A549 (cell line): ENCODE measurements at regions not wholly inside any gene's neighbourhood (a gene's known extent, or its start where the extent isn't known, plus 50 kb on each side); places are given as distances from the start of the nearest gene placed in this dataset.
A peak's percentile ranks its signal among the peaks of the same experiment; 100 is the strongest.
"Not testable (repeated sequence)": the region's sequence is repeated elsewhere in the genome, so short reads cannot be mapped to it uniquely, and the experiment has no call there.

ENCODE experiments used
- ATAC-seq, 2 experiments: fragments of 200-7000 bp in 1 of 2; fragments of >200 bp in 1 of 2; cut with Nextera tagmentation in 1 of 2; cut with Tn5 transposase in 1 of 2; 3 replicates each; pipeline versions ENCODE4 v1.8.0 to v1.9.1; 2018 to 2020; ENCODE audit warnings: mild to moderate bottlenecking in 1 of 2, moderate library complexity in 1 of 2
- CTCF ChIA-PET: fragments of 300-600 bp; sonication (Branson Sonifier 250); formaldehyde crosslinking; extraction: SDS; loops from one replicate; lab custom pipeline; 2021; ENCODE audit warnings: antibody characterized with exemption, inconsistent platforms; lab: Yijun Ruan, JAX
- POLR2A ChIA-PET: fragments of 350-600 bp; formaldehyde crosslinking; extraction: SDS; loops from one replicate; lab custom pipeline; 2021; ENCODE audit warnings: antibody characterized with exemption, inconsistent platforms; lab: Yijun Ruan, JAX
- DNase-seq, 2 experiments: peaks; one replicate each; pipeline versions ENCODE4 v3.0.0 to v3.0.0-alpha.2; 2011 to 2016; ENCODE audit warnings: low read depth in 1 of 2, low spot score in 1 of 2
- FAIRE-seq: peaks from 2 replicates; lab custom pipeline; 2011; peaks lifted over from hg19 to GRCh38; lab: Jason Lieb, UNC
- H3K27ac ChIP-seq, 2 experiments: fragments of >200 bp; sonication (Bioruptor Twin); formaldehyde crosslinking; 3 replicates each; pipeline ENCODE4 v1.5.1; 2016 to 2017
- H3K4me1 ChIP-seq: fragments of >200 bp; sonication (Bioruptor Twin); formaldehyde crosslinking; 3 replicates; pipeline ENCODE4 v1.6.1; 2016
- H3K4me2 ChIP-seq: fragments of >200 bp; sonication (Bioruptor Twin); formaldehyde crosslinking; 3 replicates; pipeline ENCODE4 v1.6.1; 2016
- H3K4me3 ChIP-seq: fragments of >200 bp; sonication (Bioruptor Twin); formaldehyde crosslinking; 3 replicates; pipeline ENCODE4 v1.5.1; 2016
- H3K9me3 ChIP-seq: fragments of >200 bp; sonication (Bioruptor Twin); formaldehyde crosslinking; 3 replicates; pipeline ENCODE4 v1.6.1; 2016
- BHLHE40 ChIP-seq: IDR thresholded peaks from 2 replicates; pipeline ENCODE4 v1.6.1; 2012; ENCODE audit warnings: low read depth, low read length, inconsistent platforms
- CBX8 ChIP-seq: fragments of 200-600 bp; sonication (generic); IDR thresholded peaks from 2 replicates; pipeline ENCODE4 v1.6.1; 2016
- EHF ChIP-seq: fragments of 250-450 bp; sonication (Bioruptor Pico); IDR thresholded peaks from 2 replicates; pipeline ENCODE4 v1.5.0; 2020; ENCODE audit warnings: mild to moderate bottlenecking
- EP300 ChIP-seq, 2 experiments: fragments of >200 bp; sonication (Bioruptor Twin); formaldehyde crosslinking; IDR thresholded peaks; 2 replicates in 1 of 2; 3 replicates in 1 of 2; pipeline ENCODE4 v1.6.1; 2016 to 2017
- FOSB ChIP-seq: fragments of 250-450 bp; sonication (Bioruptor Pico); IDR thresholded peaks from 2 replicates; pipeline ENCODE4 v1.5.0; 2020; ENCODE audit warnings: mild to moderate bottlenecking, moderate library complexity
- GATA3 ChIP-seq: IDR thresholded peaks from 2 replicates; pipeline ENCODE4 v1.6.1; 2012; ENCODE audit warnings: borderline replicate concordance
- HOXB13 ChIP-seq: fragments of 250-450 bp; sonication (Bioruptor Pico); IDR thresholded peaks from 2 replicates; pipeline ENCODE4 v1.5.0; 2020; ENCODE audit warnings: low read depth, mild to moderate bottlenecking, moderate library complexity
- JUNB ChIP-seq: fragments of >200 bp; sonication (Bioruptor Twin); formaldehyde crosslinking; IDR thresholded peaks from 2 replicates; pipeline ENCODE4 v1.6.1; 2016
- KDM1A ChIP-seq: fragments of 200-600 bp; sonication (generic); IDR thresholded peaks from 2 replicates; pipeline ENCODE4 v1.6.1; 2016; ENCODE audit warnings: low read depth, mild to moderate bottlenecking
- MAZ ChIP-seq: fragments of 150-350 bp; IDR thresholded peaks from 2 replicates; pipeline ENCODE4 v1.6.1; 2014; ENCODE audit warnings: antibody characterized with exemption, low read depth, low read length, borderline replicate concordance
- MYC ChIP-seq: IDR thresholded peaks from 2 replicates; pipeline ENCODE4 v1.6.1; 2012; ENCODE audit warnings: mild to moderate bottlenecking, inconsistent platforms, low read length, improper control_type of control experiment, borderline replicate concordance
- POLR2A ChIP-seq: IDR thresholded peaks from 2 replicates; pipeline ENCODE4 v1.6.1; 2012; ENCODE audit warnings: mild to moderate bottlenecking, low read length
- RFX5 ChIP-seq: fragments of 450-650 bp; IDR thresholded peaks from 2 replicates; pipeline ENCODE4 v1.7.1; 2014; ENCODE audit warnings: antibody characterized with exemption, mild to moderate bottlenecking, moderate library complexity
- ZC3H11A ChIP-seq: fragments of 450-650 bp; IDR thresholded peaks from 2 replicates; pipeline ENCODE4 v1.6.1; 2014; ENCODE audit warnings: antibody characterized with exemption, mild to moderate bottlenecking
- ZFP36 ChIP-seq: fragments of 450-650 bp; IDR thresholded peaks from 2 replicates; pipeline ENCODE4 v1.6.1; 2014; ENCODE audit warnings: borderline replicate concordance; ENCODE audit not compliant: partially characterized antibody
- ZNF302 ChIP-seq: fragments of 250-450 bp; sonication (Bioruptor Pico); IDR thresholded peaks from 2 replicates; pipeline ENCODE4 v1.9.0; 2021; ENCODE audit warnings: inconsistent platforms, mild to moderate bottlenecking, moderate library complexity
- ZSCAN20 ChIP-seq: fragments of 250-450 bp; sonication (Bioruptor Pico); IDR thresholded peaks from 2 replicates; pipeline ENCODE4 v1.8.0; 2022; ENCODE audit warnings: mild to moderate bottlenecking, moderate library complexity
- WGBS: methylation state at CpG from one replicate; pipeline ENCODE4 v1.1.6; 2017; ENCODE audit errors: missing lambda C conversion rate; 5-methylcytosine and 5-hydroxymethylcytosine counted together
- TF ChIP-seq, protein P1 (sequence below): fragments of >200 bp; sonication (Bioruptor Twin); formaldehyde crosslinking; IDR thresholded peaks from 3 replicates; pipeline ENCODE4 v1.5.1; 2016
- TF ChIP-seq, protein P2 (sequence below): IDR thresholded peaks from 2 replicates; pipeline ENCODE4 v1.6.1; 2012

DNA sequence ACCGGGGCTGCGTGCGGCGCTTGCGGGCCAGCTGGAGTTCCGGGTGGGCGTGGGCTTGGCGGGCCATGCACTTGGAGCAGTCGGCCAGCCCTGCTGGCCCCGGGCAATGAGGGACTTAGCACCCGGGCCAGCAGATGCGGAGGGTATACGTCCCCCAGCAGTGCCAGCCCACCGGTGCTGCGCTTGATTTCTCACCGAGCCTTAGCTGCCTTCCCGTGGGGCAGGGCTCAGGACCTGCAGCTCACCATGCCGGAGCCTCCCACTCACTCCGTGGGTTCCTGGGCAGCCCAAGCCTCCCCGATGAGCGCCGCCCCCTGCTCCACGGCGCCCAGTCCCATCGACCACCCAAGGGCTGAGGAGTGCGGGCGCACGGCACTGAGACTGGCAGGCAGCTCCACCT is 51.4 kb upstream of the INPP4B start:
- FAIRE-seq, CTCF ChIA-PET, H3K27ac ChIP-seq, ATAC-seq, DNase-seq, H3K9me3 ChIP-seq, POLR2A ChIA-PET, H3K4me3 ChIP-seq, H3K4me1 ChIP-seq, H3K4me2 ChIP-seq: not testable (repeated sequence)
- WGBS, result 78% methylated on average over 8 of the region's 28 CpGs

DNA sequence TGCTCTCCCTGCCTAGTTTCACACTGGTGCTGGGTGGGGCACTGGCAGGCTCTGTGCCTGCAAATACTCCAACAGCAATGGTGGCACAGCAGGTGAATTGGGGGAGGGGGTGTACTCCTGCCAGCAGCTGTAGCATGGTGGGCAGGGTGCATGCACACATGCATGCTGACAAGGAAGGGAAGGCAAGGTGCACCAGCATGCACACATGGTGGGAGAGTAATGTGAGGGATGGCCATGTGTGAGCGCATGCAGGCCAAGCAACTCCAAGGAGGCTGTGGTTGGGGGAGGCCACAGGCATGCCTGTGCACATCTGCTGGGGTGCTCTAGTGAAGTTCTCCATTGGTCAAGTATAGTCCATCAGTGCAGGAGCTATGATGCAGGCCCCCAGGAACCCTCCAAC is 54.5 kb upstream of the INPP4B start:
- 100% methylated on average over 1 of the region's 1 CpG for WGBS
- ATAC-seq, result no peak
- H3K4me3 ChIP-seq, result no peak overlapping the region
- POLR2A ChIA-PET, result no interaction called here
- TF ChIP-seq FOSB (CRISPR knock-in tag) (no peak), ZC3H11A (no peak), MYC (no peak), GATA3 (no peak)
- TF ChIP-seq, all 56 proteins: peak for 0
- DNase-seq (no peak), FAIRE-seq (no peak)
- no peaks in the 10 kb centered on the region for H3K4me1 ChIP-seq
- H3K4me2 ChIP-seq, result no peak overlapping the region
- CTCF ChIA-PET, result no interaction called here
- H3K9me3 ChIP-seq, result peaks cover 5% of the 10 kb centered on the region; the same call in 2 of the 3 replicates
- no peak overlapping the region for H3K27ac ChIP-seq

DNA sequence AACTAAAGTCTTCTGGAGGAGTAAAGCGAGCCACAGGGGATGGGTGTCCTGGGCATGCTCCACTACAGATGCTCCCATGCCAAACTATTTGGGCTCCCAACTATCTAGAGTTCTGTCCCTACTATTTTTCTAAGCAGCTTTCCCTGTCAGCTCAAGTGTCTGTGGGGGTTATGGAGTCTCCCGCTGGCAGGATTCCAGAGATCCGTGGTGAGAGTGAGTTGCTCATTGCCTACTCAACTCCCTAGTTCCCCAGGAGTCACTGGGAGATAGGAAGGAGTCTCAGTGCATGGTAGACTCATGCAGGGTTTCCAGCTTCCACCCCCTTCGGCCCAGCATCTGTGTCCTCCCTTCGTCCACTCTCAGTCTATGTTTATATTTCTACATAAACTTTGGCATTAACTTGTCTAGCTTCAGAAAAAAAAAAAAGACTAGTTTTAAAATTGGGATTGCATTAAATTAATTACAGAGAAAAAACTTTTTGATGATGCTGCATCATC is 55.1 kb upstream of the INPP4B start:
- 45% methylated on average over 5 of the region's 5 CpGs for WGBS
- no peak for ATAC-seq
- ChIA-PET POLR2A (no interaction called here), CTCF (no interaction called here)
- DNase-seq, result no peak
- Histone ChIP-seq H3K4me2 (no peak overlapping the region), H3K4me1 (no peaks in the 10 kb centered on the region), H3K9me3 (peaks cover 5% of the 10 kb centered on the region; the same call in 2 of the 3 replicates), H3K4me3 (no peak overlapping the region), H3K27ac (no peak overlapping the region)
- no peak for TF ChIP-seq ZSCAN20 (CRISPR knock-in tag)
- no peak for TF ChIP-seq JUNB
- no peak for TF ChIP-seq BHLHE40
- TF ChIP-seq, protein P1, sequence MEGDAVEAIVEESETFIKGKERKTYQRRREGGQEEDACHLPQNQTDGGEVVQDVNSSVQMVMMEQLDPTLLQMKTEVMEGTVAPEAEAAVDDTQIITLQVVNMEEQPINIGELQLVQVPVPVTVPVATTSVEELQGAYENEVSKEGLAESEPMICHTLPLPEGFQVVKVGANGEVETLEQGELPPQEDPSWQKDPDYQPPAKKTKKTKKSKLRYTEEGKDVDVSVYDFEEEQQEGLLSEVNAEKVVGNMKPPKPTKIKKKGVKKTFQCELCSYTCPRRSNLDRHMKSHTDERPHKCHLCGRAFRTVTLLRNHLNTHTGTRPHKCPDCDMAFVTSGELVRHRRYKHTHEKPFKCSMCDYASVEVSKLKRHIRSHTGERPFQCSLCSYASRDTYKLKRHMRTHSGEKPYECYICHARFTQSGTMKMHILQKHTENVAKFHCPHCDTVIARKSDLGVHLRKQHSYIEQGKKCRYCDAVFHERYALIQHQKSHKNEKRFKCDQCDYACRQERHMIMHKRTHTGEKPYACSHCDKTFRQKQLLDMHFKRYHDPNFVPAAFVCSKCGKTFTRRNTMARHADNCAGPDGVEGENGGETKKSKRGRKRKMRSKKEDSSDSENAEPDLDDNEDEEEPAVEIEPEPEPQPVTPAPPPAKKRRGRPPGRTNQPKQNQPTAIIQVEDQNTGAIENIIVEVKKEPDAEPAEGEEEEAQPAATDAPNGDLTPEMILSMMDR, result no peak
- no peak for TF ChIP-seq ZFP36
- no peak for TF ChIP-seq MAZ
- TF ChIP-seq CBX8, result no peak
- no peak for TF ChIP-seq RFX5
- TF ChIP-seq, protein P2, sequence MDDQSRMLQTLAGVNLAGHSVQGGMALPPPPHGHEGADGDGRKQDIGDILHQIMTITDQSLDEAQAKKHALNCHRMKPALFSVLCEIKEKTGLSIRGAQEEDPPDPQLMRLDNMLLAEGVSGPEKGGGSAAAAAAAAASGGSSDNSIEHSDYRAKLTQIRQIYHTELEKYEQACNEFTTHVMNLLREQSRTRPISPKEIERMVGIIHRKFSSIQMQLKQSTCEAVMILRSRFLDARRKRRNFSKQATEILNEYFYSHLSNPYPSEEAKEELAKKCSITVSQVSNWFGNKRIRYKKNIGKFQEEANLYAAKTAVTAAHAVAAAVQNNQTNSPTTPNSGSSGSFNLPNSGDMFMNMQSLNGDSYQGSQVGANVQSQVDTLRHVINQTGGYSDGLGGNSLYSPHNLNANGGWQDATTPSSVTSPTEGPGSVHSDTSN, result no peak
- TF ChIP-seq EP300 (IDR thresholded peaks at IDR 0.05), result no peak
- FAIRE-seq, result no peak

DNA sequence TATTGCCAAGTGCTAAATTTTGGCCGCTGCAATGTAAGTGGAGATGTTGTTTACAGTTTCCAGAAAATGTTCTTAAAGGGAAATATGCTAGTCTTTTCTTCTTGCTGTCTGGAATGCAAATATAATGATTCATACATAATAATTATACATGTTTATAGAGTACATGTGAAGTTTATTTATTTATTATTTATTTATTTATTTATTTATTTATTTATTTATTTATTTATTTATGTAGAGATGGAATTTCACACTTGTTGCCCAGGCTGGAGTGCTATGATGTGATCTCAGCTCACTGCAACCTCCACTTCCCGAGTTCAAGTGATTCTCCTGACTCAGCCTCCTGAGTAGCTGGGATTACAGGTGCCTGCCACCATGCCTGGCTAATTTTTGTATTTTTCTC is 57.5 kb upstream of the INPP4B start:
- FAIRE-seq, POLR2A ChIA-PET, H3K9me3 ChIP-seq, ATAC-seq, CTCF ChIA-PET, H3K27ac ChIP-seq, H3K4me2 ChIP-seq, H3K4me1 ChIP-seq, H3K4me3 ChIP-seq, DNase-seq: not testable (repeated sequence)
- peak; percentile 52 for TF ChIP-seq ZC3H11A
- 17% methylated on average over 2 of the region's 2 CpGs for WGBS

DNA sequence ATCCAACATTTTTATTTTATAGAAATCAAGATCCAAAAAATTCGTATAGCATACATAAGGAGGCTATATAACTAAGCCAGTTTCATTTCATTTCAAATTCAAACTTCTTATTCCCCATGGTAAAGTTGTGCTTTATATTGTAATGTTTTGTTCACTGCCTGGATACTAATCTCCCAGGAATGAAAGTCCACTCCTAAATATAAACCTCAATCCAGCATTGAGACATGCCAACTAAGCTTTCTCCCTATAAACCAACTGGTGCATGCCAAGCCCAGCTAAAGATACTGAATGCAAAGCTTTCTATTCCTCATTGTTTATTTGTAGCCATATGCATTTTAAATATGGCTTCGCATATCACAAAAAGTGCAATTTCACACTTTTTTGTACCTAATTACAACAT is 63.8 kb upstream of the INPP4B start:
- CTCF ChIA-PET, result no interaction called here
- POLR2A ChIA-PET, result no interaction called here
- 49% methylated on average over 2 of the region's 2 CpGs for WGBS
- H3K4me3 ChIP-seq, result no peak overlapping the region
- DNase-seq (no peak), ATAC-seq (no peak)
- H3K9me3 ChIP-seq, result peaks cover 4% of the 10 kb centered on the region; the same call in 2 of the 3 replicates
- TF ChIP-seq POLR2A, result no peak
- TF ChIP-seq ZNF302, result no peak
- no peak for TF ChIP-seq HOXB13 (CRISPR knock-in tag)
- no peak for TF ChIP-seq EHF (CRISPR knock-in tag)
- TF ChIP-seq KDM1A, result no peak
- TF ChIP-seq, all 56 proteins: peak for 0
- FAIRE-seq, result no peak
- Histone ChIP-seq H3K4me2 (no peak overlapping the region), H3K4me1 (no peaks in the 10 kb centered on the region), H3K27ac (no peak overlapping the region)
